ENCODE measurements at regions not wholly inside any gene's neighbourhood (a gene's known extent, or its start where the extent isn't known, plus 50 kb on each side); places are given as distances from the start of the nearest gene placed in this dataset.
"Not testable (repeated sequence)": the region's sequence is repeated elsewhere in the genome, so short reads cannot be mapped to it uniquely, and the experiment has no call there.

DNA sequence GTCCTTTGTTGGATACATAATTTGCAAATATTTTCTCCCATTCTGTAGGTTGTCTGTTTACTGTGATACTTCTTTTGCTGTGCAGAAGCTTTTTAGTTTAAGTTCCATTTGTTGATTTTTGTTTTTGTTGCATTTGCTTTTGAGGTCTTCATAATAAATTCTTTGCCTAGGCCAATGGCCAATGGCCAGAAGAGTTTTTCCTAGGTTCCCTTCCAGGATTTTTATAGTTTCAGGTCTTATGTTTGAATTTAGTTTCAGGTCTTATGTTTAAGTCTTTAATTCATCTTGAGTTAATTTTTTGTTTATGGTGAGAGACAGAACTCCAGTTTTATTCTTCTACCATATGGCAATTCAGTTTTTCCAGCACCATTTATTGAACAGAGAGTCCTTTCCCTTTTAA lies 90.1 kb upstream of the GOT2 start:
- no peak for DNase-seq

- DNase-seq: no peak
Observed at GRCh38 chr16:58821886-58822285, 87.8 kb upstream of the GOT2 start.

- no peak for DNase-seq
Observed at GRCh38 chr16:58820411-58820810, 86.3 kb upstream of the GOT2 start.

GRCh38 chr16:58815181-58815888 lies 81.2 kb upstream of the GOT2 start:
- no peak for DNase-seq

GRCh38 chr16:58814348-58814801 lies 80.3 kb upstream of the GOT2 start:
- peak; percentile 2 to 7 for DNase-seq

DNA sequence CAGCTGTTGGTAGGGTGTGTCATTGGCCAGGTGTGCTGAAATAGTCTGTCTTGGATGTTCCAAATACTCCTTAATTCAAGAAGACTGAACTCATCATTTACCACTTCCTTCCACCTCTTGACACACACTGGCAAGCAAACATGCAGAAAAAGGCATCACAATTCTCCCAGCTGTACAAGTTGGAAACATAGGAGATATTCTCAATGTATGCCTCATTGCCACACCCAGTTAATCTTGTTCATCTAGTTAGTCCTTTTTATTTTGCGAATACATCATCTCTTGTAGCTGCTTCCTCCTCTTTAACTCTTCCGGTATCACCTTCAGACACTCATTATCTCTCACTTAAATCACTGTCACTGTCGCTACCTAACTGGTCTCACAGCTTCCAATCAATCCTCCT lies 75.1 kb upstream of the GOT2 start:
- no peak for DNase-seq

DNA sequence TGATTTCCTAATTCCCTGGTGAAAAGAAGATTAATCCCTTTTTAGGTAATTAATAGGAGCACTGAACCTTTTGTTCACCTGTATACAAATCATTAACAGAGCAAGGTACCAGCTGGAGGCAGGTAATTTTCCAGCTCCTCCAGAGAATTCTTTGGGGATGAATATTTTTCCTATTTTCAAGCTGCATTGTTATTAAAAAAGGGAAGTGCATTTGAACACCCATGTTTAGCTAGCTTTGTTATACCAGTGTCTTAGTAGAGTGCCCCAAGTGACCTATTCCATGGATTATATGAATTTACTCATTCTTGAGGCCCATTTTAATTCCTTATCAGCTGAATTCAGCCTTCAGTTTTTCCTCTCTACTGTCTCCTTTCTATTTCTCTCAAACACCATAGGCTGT lies 73.2 kb upstream of the GOT2 start:
- no peak for DNase-seq

- no peak for DNase-seq
Observed at GRCh38 chr16:58801838-58802237, 67.7 kb upstream of the GOT2 start.

GRCh38 chr16:58797137-58797801 lies 63.2 kb upstream of the GOT2 start:
- no peak for DNase-seq

- no peak for DNase-seq
Observed at GRCh38 chr16:58793366-58793765, 59.2 kb upstream of the GOT2 start.

- no peak for DNase-seq
Observed at GRCh38 chr16:58792188-58792587, 58.1 kb upstream of the GOT2 start.

DNA sequence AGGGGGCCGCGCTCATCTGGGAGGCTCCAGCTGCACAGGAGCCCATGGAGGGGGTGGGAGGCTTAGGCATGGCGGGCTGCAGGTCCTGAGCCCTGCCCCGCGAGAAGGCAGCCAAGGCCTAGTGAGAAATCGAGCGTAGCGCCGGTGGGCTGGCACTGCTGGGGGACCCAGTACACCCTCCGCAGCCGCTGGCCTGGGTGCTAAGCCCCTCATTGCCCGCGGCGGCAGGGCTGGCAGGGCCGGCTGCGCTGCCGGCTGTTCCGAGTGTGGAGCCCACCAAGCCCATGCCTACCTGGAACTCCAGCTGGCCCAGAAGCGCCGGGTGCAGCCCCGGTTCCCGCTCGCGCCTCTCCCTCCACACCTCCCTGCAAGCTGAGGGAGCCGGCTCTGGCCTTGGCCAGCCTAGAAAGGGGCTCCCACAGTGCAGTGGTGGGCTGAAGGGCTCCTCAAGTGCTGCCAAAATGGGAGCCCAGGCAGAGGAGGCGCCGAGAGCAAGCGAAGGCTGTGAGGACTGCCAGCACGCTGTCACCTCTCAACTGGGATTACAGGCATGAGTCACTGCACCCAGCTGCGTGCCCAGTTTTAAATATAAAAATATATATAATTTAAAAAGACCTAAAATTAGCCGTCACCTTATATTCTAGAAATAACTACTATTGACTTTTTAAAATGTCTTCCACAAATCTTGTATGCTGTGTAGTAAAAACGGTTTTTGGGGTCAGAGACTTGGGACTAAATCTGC lies 56.9 kb upstream of the GOT2 start:
- DNase-seq: not testable (repeated sequence)

GRCh38 chr16:58789351-58789750 lies 55.2 kb upstream of the GOT2 start:
- no peak for DNase-seq

Data from activated CD4-positive, alpha-beta T cell treated with anti-CD3 and anti-CD28 coated beads for 4 hours (primary cell).